Astrocyte of the spinal cord (primary cell): ENCODE measurements at regions not wholly inside any gene's neighbourhood (a gene's known extent, or its start where the extent isn't known, plus 50 kb on each side); places are given as distances from the start of the nearest gene placed in this dataset.

Experiments
- DNase-seq: peaks from one replicate; pipeline ENCODE4 v3.0.0; 2011; ENCODE audit warnings: low read depth, low spot score
- H3K4me3 ChIP-seq: 2 replicates; pipeline ENCODE4 v1.5.1; 2011; ENCODE audit warnings: low read depth, mild to moderate bottlenecking, low read length, moderate library complexity
- in situ Hi-C: cut with HindIII; loops from 2 replicates; pipeline ENCODE4 v1.10.0; 2017; ENCODE audit warnings: low sequenced_read_pairs
- TF ChIP-seq, protein P1 (sequence below): IDR thresholded peaks from 2 replicates; pipeline ENCODE4 v1.5.1; 2012; ENCODE audit warnings: low read depth, mild to moderate bottlenecking, low read length, inconsistent platforms

GRCh38 chrX:137413190-137413589, 152.7 kb upstream of the ZIC3 start:
- no peak overlapping the region for H3K4me3 ChIP-seq
- TF ChIP-seq, protein P1, sequence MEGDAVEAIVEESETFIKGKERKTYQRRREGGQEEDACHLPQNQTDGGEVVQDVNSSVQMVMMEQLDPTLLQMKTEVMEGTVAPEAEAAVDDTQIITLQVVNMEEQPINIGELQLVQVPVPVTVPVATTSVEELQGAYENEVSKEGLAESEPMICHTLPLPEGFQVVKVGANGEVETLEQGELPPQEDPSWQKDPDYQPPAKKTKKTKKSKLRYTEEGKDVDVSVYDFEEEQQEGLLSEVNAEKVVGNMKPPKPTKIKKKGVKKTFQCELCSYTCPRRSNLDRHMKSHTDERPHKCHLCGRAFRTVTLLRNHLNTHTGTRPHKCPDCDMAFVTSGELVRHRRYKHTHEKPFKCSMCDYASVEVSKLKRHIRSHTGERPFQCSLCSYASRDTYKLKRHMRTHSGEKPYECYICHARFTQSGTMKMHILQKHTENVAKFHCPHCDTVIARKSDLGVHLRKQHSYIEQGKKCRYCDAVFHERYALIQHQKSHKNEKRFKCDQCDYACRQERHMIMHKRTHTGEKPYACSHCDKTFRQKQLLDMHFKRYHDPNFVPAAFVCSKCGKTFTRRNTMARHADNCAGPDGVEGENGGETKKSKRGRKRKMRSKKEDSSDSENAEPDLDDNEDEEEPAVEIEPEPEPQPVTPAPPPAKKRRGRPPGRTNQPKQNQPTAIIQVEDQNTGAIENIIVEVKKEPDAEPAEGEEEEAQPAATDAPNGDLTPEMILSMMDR: no peak
- no peak for DNase-seq
- in situ Hi-C loops: no loop called here

DNA sequence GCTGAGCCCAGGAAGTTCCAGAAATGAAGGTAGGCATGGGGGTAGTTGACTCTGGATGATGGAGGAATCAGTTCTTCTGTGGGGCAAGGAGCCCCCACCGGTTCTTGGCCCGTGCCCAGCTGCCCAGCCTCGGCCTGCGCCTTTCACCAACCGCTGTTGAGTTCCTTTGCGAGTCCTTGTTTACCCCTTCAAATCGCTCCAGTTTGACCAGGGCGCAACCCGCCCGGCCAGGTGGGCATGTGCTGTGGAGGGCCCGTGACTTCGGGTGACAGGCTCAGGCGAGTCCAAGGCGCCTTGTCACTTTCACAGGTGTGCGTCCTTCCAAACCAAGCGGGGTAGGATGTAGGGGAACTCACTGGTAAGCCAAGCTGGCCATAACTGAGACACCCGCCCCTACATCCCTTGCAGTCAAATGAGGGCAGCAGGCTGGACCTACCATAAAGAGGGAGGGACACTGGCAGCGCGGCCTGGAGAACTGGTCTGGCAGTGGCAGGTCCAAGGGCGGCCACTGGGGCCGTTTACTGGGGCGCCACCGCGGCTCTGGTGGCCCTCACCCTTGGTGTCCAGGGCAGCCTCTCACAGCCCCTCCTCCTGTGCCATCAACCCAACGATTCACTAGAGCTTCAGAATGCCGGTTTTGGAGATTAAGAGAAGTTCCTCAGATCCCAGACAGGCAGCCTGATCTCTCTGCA, 160.3 kb upstream of the ZIC3 start:
- TF ChIP-seq, protein P1: no peak
- no peak overlapping the region for H3K4me3 ChIP-seq

GRCh38 chrX:137401092-137401491, 164.8 kb upstream of the ZIC3 start:
- TF ChIP-seq, protein P1: no peak
- in situ Hi-C loops: no loop called here
- no peak overlapping the region for H3K4me3 ChIP-seq
- no peak for DNase-seq

More for the DNA sequence above, 160.3 kb upstream of the ZIC3 start:
- DNase-seq: no peak
- in situ Hi-C loops: no loop called here

DNA sequence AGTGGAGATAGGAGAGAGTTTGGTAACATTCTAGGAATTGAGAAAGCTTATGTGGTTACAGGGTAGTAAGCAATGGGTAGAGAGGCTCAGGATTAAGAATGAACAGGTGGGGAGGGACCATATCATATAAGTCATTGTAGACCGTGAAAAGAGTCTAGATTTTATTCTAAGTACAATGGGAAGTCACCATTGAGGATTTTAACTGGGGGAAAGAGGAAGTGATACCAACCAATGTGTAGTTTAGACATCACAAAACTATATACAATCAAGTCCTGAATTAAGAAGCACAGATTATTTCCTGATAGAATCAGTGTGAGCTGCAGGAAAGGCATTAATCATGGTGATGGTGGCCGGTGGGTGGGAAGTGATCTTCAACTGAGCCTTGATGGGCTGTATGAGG, 178.3 kb upstream of the ZIC3 start:
- DNase-seq: no peak
- TF ChIP-seq, protein P1: no peak
- in situ Hi-C loops: no loop called here
- no peak overlapping the region for H3K4me3 ChIP-seq

DNA sequence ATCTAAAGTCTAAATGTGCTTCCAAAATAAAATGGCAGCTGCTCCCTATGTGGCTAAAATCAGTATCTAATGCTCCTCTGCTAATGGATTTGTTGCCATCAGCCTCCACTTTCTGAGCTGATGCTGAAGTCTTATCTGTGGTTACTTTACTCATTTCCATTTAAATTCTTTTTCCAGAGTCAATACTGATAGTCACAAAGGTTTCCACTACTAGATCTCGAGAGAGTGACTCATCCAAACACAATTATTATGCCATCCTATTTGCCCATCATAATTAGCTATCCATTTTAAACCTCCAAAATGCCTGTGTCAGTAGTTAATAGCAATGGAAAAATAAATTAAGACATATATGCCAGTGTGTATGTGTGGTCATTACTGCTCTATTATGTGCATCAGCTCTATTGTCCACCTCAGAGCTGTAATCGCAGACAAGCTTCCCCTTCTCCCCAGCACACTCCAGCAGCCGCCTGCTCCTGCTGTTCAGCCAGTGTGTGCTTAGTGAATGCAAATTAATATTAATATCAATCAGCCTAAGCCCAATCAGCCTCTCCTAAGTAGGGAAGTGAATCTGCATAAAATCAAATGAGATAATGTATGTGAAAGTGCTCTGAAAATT, 199.8 kb upstream of the ZIC3 start:
- in situ Hi-C loops: no loop called here
- no peak for DNase-seq
- no peak overlapping the region for H3K4me3 ChIP-seq
- TF ChIP-seq, protein P1: no peak

DNA sequence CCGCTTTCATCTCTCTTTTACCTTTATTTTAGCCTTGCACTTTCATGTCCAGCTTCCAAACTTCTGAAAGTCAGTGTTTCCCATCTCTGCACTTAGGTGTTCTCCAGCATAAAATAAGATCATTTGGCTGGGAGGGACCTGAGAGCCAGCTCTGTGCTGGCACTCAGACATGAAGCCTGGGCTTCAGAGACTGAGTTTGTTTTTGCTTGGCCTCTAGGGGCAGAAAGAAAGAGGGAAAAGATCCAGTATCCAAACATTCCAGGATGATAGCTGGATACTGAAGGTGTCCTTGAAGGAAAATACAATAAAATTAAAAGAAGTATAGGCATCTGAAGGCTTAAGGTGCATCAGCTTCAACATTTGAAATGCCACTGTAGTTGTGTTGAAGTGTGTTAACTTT, 202.4 kb upstream of the ZIC3 start:
- H3K4me3 ChIP-seq: no peak overlapping the region
- in situ Hi-C loops: no loop called here
- TF ChIP-seq, protein P1: no peak
- no peak for DNase-seq
